Spleen (tissue), 7 donors: ENCODE measurements at regions not wholly inside any gene's neighbourhood (a gene's known extent, or its start where the extent isn't known, plus 50 kb on each side); places are given as distances from the start of the nearest gene placed in this dataset.

Source experiments
- POLR2AphosphoS5 ChIP-seq, 3 donors: sonication (generic); formaldehyde crosslinking; IDR thresholded peaks; one replicate each; pipeline ENCODE4 v1.5.1; 2017; ENCODE audit warnings: antibody characterized with exemption in 3 of 3
- TF ChIP-seq, protein P1 (sequence below), 11 experiments: fragments of 200-600 bp in 7 of 11; fragments of 450-650 bp in 4 of 11; sonication (generic) in 4 of 11; IDR thresholded peaks in 8 of 11; conservative IDR thresholded peaks in 3 of 11; 1 replicate in 7 of 11; 2 replicates in 4 of 11; pipeline versions ENCODE4 v1.4.0 to v1.8.0; 2016 to 2021; ENCODE audit warnings: antibody characterized with exemption in 11 of 11, inconsistent platforms in 4 of 11, mild to moderate bottlenecking in 1 of 11
- donor health status: DM: no; HTN: no; CAD: no; lungs with moderate emphysema.
- donor health status: DM: no; HTN: no; CAD: no.
- donor health status: DM: no; HTN: no; CAD: no.

DNA sequence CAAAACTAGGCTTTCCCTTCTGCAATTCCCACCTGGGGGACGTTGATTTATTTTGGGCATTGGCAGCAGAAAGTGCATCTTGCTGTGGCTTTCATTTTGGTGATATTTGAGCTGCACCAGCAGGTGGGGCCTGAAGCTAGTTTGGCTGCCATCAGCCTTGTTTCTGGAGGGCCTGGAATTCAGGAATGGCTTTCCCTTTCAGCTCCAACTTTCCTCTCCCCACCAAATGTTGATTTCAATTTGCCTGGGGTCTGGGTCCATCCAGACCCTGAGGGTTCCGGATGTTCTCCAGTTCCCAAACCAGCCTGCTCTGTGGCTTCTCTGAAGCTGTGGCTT is 640.4 kb downstream of the TYW1 start:
- TF ChIP-seq, protein P1, sequence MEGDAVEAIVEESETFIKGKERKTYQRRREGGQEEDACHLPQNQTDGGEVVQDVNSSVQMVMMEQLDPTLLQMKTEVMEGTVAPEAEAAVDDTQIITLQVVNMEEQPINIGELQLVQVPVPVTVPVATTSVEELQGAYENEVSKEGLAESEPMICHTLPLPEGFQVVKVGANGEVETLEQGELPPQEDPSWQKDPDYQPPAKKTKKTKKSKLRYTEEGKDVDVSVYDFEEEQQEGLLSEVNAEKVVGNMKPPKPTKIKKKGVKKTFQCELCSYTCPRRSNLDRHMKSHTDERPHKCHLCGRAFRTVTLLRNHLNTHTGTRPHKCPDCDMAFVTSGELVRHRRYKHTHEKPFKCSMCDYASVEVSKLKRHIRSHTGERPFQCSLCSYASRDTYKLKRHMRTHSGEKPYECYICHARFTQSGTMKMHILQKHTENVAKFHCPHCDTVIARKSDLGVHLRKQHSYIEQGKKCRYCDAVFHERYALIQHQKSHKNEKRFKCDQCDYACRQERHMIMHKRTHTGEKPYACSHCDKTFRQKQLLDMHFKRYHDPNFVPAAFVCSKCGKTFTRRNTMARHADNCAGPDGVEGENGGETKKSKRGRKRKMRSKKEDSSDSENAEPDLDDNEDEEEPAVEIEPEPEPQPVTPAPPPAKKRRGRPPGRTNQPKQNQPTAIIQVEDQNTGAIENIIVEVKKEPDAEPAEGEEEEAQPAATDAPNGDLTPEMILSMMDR (IDR thresholded peaks at IDR 0.05 in 8 of 11, conservative IDR thresholded peaks at IDR 0.05 in 3 of 11), result no peak
- no peak for TF ChIP-seq POLR2AphosphoS5 (IDR thresholded peaks at IDR 0.05)
